GM21360 (cell line): ENCODE measurements at regions not wholly inside any gene's neighbourhood (a gene's known extent, or its start where the extent isn't known, plus 50 kb on each side); places are given as distances from the start of the nearest gene placed in this dataset.
"Not testable (repeated sequence)": the region's sequence is repeated elsewhere in the genome, so short reads cannot be mapped to it uniquely, and the experiment has no call there.

ENCODE experiments used
- ATAC-seq: cut with Tn5 transposase; IDR thresholded peaks from one replicate; pipeline ENCODE4 v1.9.1; 2021; ENCODE audit warnings: mild to moderate bottlenecking, moderate library complexity; ENCODE audit not compliant: unreplicated experiment

- no peak for ATAC-seq
Observed at GRCh38 chr17:77836557-77837041, 121.9 kb upstream of the TNRC6C start.

GRCh38 chr17:77837072-77837471 lies 121.4 kb upstream of the TNRC6C start:
- not testable (repeated sequence) for ATAC-seq

GRCh38 chr17:77837917-77838316 lies 120.6 kb upstream of the TNRC6C start:
- ATAC-seq: no peak

- no peak for ATAC-seq
Observed at GRCh38 chr17:77838748-77839697, 119.5 kb upstream of the TNRC6C start.

GRCh38 chr17:77839698-77840512 lies 118.6 kb upstream of the TNRC6C start:
- no peak for ATAC-seq

GRCh38 chr17:77840513-77841165 lies 117.9 kb upstream of the TNRC6C start:
- no peak for ATAC-seq

GRCh38 chr17:77841742-77842527 lies 116.6 kb upstream of the TNRC6C start:
- no peak for ATAC-seq

- ATAC-seq: no peak
Observed at GRCh38 chr17:77842528-77843147, 115.9 kb upstream of the TNRC6C start.

- ATAC-seq: peak; percentile 58
Observed at GRCh38 chr17:77843255-77843895, 115.1 kb upstream of the TNRC6C start.

GRCh38 chr17:77843896-77844295 lies 114.6 kb upstream of the TNRC6C start:
- ATAC-seq: no peak

- ATAC-seq: no peak
Observed at GRCh38 chr17:77844681-77845080, 113.8 kb upstream of the TNRC6C start.

- ATAC-seq: no peak
Observed at GRCh38 chr17:77845541-77846225, 112.8 kb upstream of the TNRC6C start.

GRCh38 chr17:77846531-77847085 lies 111.9 kb upstream of the TNRC6C start:
- no peak for ATAC-seq

GRCh38 chr17:77847221-77848085 lies 111.0 kb upstream of the TNRC6C start:
- ATAC-seq: no peak

GRCh38 chr17:77848257-77848656 lies 110.2 kb upstream of the TNRC6C start:
- ATAC-seq: no peak

GRCh38 chr17:77849239-77849638 lies 109.3 kb upstream of the TNRC6C start:
- no peak for ATAC-seq

- ATAC-seq: no peak
Observed at GRCh38 chr17:77851921-77852320, 106.6 kb upstream of the TNRC6C start.

GRCh38 chr17:77852731-77853130 lies 105.8 kb upstream of the TNRC6C start:
- ATAC-seq: no peak
